ENCODE measurements at regions not wholly inside any gene's neighbourhood (a gene's known extent, or its start where the extent isn't known, plus 50 kb on each side); places are given as distances from the start of the nearest gene placed in this dataset.

DNA sequence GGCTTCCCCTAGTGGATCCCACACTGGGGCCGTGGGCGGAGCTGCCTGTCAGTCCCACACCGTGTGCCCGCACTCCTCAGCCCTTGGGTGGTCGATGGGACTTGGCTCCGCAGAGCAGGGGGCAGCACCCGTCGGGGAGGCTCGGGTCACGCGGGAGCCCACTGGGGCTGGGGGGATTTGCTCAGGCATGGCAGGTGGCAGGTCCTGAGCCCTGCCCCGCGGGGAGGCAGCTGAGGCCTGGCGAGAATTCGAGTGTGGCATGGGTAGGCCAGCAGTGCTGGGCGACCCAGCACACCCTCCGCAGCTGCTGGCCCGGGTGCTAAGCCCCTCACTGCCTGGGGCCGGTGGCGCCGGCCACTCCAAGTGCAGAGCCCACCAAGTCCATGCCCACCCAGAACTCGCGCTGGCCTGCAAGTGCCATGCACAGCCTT, 481.7 kb upstream of the PRR20A start:
- TF ChIP-seq POLR2AphosphoS5 (IDR thresholded peaks at IDR 0.05) (no peak), CTCF (IDR thresholded peaks at IDR 0.05) (no peak), EP300 (IDR thresholded peaks at IDR 0.05) (no peak), POLR2A (IDR thresholded peaks at IDR 0.05) (no peak)
- Histone ChIP-seq H3K4me3 (no peak overlapping the region), H3K27ac (no peak overlapping the region), H3K4me1 (no peaks in the 10 kb centered on the region), H3K27me3 (no peaks in the 10 kb centered on the region), H3K36me3 (no peaks in the 10 kb centered on the region), H3K9me3 (peaks cover 13% of the 10 kb centered on the region)
- 90% methylated on average over 4 of the region's 23 CpGs for WGBS
- peak; percentile 52 to 72 for DNase-seq (ENCODE audit: low spot score in 2 of 2)

DNA sequence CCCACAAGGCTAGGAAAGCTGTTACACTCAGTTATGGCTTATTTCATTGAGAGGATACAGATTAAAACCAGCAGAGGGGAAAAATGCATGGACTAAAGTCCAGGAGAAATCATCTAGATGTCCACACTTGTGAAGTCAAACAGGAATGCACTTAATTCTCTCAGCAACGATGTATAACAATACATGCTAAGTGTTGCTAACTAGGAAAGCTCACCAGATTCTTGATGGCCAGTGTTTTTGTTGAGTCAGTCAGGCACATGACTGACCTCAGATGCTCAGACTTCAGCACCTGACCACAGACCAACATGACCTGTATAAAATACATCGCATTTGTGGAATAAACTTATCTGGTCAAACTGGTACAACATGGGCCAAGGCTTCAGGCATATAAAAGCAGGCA, 470.2 kb upstream of the PRR20A start:
- Histone ChIP-seq H3K27ac (no peak overlapping the region), H3K36me3 (no peaks in the 10 kb centered on the region), H3K27me3 (no peaks in the 10 kb centered on the region), H3K4me1 (no peaks in the 10 kb centered on the region), H3K9me3 (no peaks in the 10 kb centered on the region), H3K4me3 (no peak overlapping the region)
- DNase-seq (ENCODE audit: low spot score in 2 of 2), result no peak
- WGBS, result 84% methylated on average over 2 of the region's 2 CpGs
- TF ChIP-seq POLR2A (IDR thresholded peaks at IDR 0.05) (no peak), POLR2AphosphoS5 (IDR thresholded peaks at IDR 0.05) (no peak), CTCF (IDR thresholded peaks at IDR 0.05) (no peak), EP300 (IDR thresholded peaks at IDR 0.05) (no peak)

GRCh38 chr13:56681404-56681803, 459.3 kb upstream of the PRR20A start:
- Histone ChIP-seq H3K27me3 (no peaks in the 10 kb centered on the region), H3K4me1 (no peaks in the 10 kb centered on the region), H3K4me3 (no peak overlapping the region), H3K27ac (no peak overlapping the region), H3K9me3 (no peaks in the 10 kb centered on the region), H3K36me3 (no peaks in the 10 kb centered on the region)
- DNase-seq (ENCODE audit: low spot score in 2 of 2), result no peak
- 52% methylated on average over 1 of the region's 1 CpG for WGBS
- TF ChIP-seq POLR2AphosphoS5 (IDR thresholded peaks at IDR 0.05) (no peak), CTCF (IDR thresholded peaks at IDR 0.05) (no peak), EP300 (IDR thresholded peaks at IDR 0.05) (no peak), POLR2A (IDR thresholded peaks at IDR 0.05) (no peak)

DNA sequence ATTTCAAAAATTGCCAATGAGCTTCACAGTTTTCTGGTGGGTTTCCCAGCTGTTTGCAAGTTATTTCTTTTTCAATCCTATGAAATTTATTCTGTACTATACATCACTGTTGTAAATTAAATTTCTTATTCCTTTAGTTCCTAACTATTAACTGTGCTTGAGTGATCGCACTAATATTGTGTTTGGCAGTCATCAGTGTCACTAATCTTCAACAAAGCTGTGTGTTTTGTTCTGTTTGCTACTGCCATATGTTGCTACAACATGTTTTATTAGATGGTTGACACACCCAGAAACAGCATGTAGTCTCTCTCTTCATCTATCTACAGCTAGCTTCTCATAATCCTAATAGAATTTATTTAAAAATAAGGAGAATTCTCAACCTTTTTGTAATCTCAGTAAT, 453.6 kb upstream of the PRR20A start:
- DNase-seq (ENCODE audit: low spot score in 2 of 2), result no peak
- Histone ChIP-seq H3K9me3 (no peaks in the 10 kb centered on the region), H3K27me3 (no peaks in the 10 kb centered on the region), H3K36me3 (no peaks in the 10 kb centered on the region), H3K4me3 (no peak overlapping the region), H3K27ac (no peak overlapping the region), H3K4me1 (no peaks in the 10 kb centered on the region)
- TF ChIP-seq CTCF (IDR thresholded peaks at IDR 0.05) (no peak), POLR2AphosphoS5 (IDR thresholded peaks at IDR 0.05) (no peak), EP300 (IDR thresholded peaks at IDR 0.05) (no peak), POLR2A (IDR thresholded peaks at IDR 0.05) (no peak)
- WGBS, result 32% methylated on average over 1 of the region's 1 CpG

GRCh38 chr13:56697011-56697410, 443.7 kb upstream of the PRR20A start:
- H3K27ac ChIP-seq, result no peak overlapping the region
- H3K4me1 ChIP-seq, result no peaks in the 10 kb centered on the region
- no peaks in the 10 kb centered on the region for H3K9me3 ChIP-seq
- no peaks in the 10 kb centered on the region for H3K27me3 ChIP-seq
- no peak overlapping the region for H3K4me3 ChIP-seq
- no peak for DNase-seq (ENCODE audit: low spot score in 2 of 2)
- TF ChIP-seq EP300 (IDR thresholded peaks at IDR 0.05) (no peak), POLR2A (IDR thresholded peaks at IDR 0.05) (no peak), CTCF (IDR thresholded peaks at IDR 0.05) (no peak), POLR2AphosphoS5 (IDR thresholded peaks at IDR 0.05) (no peak)
- WGBS, result 64% methylated on average over 3 of the region's 3 CpGs
- no peaks in the 10 kb centered on the region for H3K36me3 ChIP-seq

Measured in suprapubic skin (tissue), 4 donors.